ENCODE measurements at regions not wholly inside any gene's neighbourhood (a gene's known extent, or its start where the extent isn't known, plus 50 kb on each side); places are given as distances from the start of the nearest gene placed in this dataset.
"Not testable (repeated sequence)": the region's sequence is repeated elsewhere in the genome, so short reads cannot be mapped to it uniquely, and the experiment has no call there.

- Histone ChIP-seq H3K4me2 (ENCODE audit: extremely low read depth, insufficient read depth, low read length) (no peak overlapping the region), H3K27ac (ENCODE audit: insufficient read depth, low read length) (no peak overlapping the region), H2AFZ (ENCODE audit: low read length) (no peak overlapping the region), H3K4me1 (ENCODE audit: control insufficient read depth, extremely low read depth, insufficient read depth, low read length) (no peaks in the 10 kb centered on the region), H3K27me3 (ENCODE audit: control insufficient read depth, insufficient read depth, low read length) (no peaks in the 10 kb centered on the region), H3K79me2 (ENCODE audit: control insufficient read depth, insufficient read depth, low read length) (no peaks in the 10 kb centered on the region), H3K9ac (ENCODE audit: insufficient read depth, low read length) (no peak overlapping the region), H3K4me3 (replicated peaks in 1 of 4; ENCODE audit: control extremely low read depth in 1 of 4, insufficient read depth in 1 of 4, low read depth in 3 of 4, low read length in 4 of 4) (no peak overlapping the region), H3K9me3 (ENCODE audit: control insufficient read depth, insufficient read depth, low read depth, low read length) (no peaks in the 10 kb centered on the region), H4K20me1 (ENCODE audit: control insufficient read depth, extremely low read depth, insufficient read depth, low read length) (no peaks in the 10 kb centered on the region), H3K36me3 (ENCODE audit: control insufficient read depth, insufficient read depth, low read length) (no peaks in the 10 kb centered on the region)
- TF ChIP-seq EZH2 (IDR thresholded peaks at IDR 0.05; ENCODE audit: low read length, missing control alignments) (no peak), CTCF (conservative IDR thresholded peaks at IDR 0.05 in 1 of 2, IDR thresholded peaks at IDR 0.05 in 1 of 2; ENCODE audit: low read depth in 1 of 2, low read length in 2 of 2) (no peak)
- DNase-seq (ENCODE audit: low read depth in 2 of 2), result no peak
These were observed 52.0 kb downstream of the PRORP start for GRCh38 chr14:35174342-35174741.

GRCh38 chr14:35180179-35180578 is 57.8 kb downstream of the PRORP start:
- no peak overlapping the region for H2AFZ ChIP-seq (ENCODE audit: low read length)
- no peak for TF ChIP-seq CTCF (conservative IDR thresholded peaks at IDR 0.05 in 1 of 2, IDR thresholded peaks at IDR 0.05 in 1 of 2; ENCODE audit: low read depth in 1 of 2, low read length in 2 of 2)
- TF ChIP-seq EZH2 (IDR thresholded peaks at IDR 0.05; ENCODE audit: low read length, missing control alignments), result no peak
- no peaks in the 10 kb centered on the region for H3K27me3 ChIP-seq (ENCODE audit: control insufficient read depth, insufficient read depth, low read length)
- no peak overlapping the region for H3K4me2 ChIP-seq (ENCODE audit: extremely low read depth, insufficient read depth, low read length)
- H3K36me3 ChIP-seq (ENCODE audit: control insufficient read depth, insufficient read depth, low read length), result no peaks in the 10 kb centered on the region
- H3K4me3 ChIP-seq (replicated peaks in 1 of 4; ENCODE audit: control extremely low read depth in 1 of 4, insufficient read depth in 1 of 4, low read depth in 3 of 4, low read length in 4 of 4), result no peak overlapping the region
- no peaks in the 10 kb centered on the region for H3K4me1 ChIP-seq (ENCODE audit: control insufficient read depth, extremely low read depth, insufficient read depth, low read length)
- no peaks in the 10 kb centered on the region for H3K79me2 ChIP-seq (ENCODE audit: control insufficient read depth, insufficient read depth, low read length)
- no peak for DNase-seq (ENCODE audit: low read depth in 2 of 2)
- no peak overlapping the region for H3K27ac ChIP-seq (ENCODE audit: insufficient read depth, low read length)
- no peak overlapping the region for H3K9ac ChIP-seq (ENCODE audit: insufficient read depth, low read length)
- no peaks in the 10 kb centered on the region for H3K9me3 ChIP-seq (ENCODE audit: control insufficient read depth, insufficient read depth, low read depth, low read length)
- H4K20me1 ChIP-seq (ENCODE audit: control insufficient read depth, extremely low read depth, insufficient read depth, low read length), result no peaks in the 10 kb centered on the region

- H3K9ac ChIP-seq (ENCODE audit: insufficient read depth, low read length); H2AFZ ChIP-seq (ENCODE audit: low read length); H3K36me3 ChIP-seq (ENCODE audit: control insufficient read depth, insufficient read depth, low read length); H3K9me3 ChIP-seq (ENCODE audit: control insufficient read depth, insufficient read depth, low read depth, low read length); H3K4me3 ChIP-seq (replicated peaks in 1 of 4; ENCODE audit: control extremely low read depth in 1 of 4, insufficient read depth in 1 of 4, low read depth in 3 of 4, low read length in 4 of 4); H4K20me1 ChIP-seq (ENCODE audit: control insufficient read depth, extremely low read depth, insufficient read depth, low read length); H3K79me2 ChIP-seq (ENCODE audit: control insufficient read depth, insufficient read depth, low read length); H3K4me2 ChIP-seq (ENCODE audit: extremely low read depth, insufficient read depth, low read length); DNase-seq (ENCODE audit: low read depth in 2 of 2); H3K4me1 ChIP-seq (ENCODE audit: control insufficient read depth, extremely low read depth, insufficient read depth, low read length); H3K27me3 ChIP-seq (ENCODE audit: control insufficient read depth, insufficient read depth, low read length); H3K27ac ChIP-seq (ENCODE audit: insufficient read depth, low read length): not testable (repeated sequence)
These were observed 62.5 kb downstream of the PRORP start for GRCh38 chr14:35184891-35185290.

- Histone ChIP-seq H3K4me3 (replicated peaks in 1 of 4; ENCODE audit: control extremely low read depth in 1 of 4, insufficient read depth in 1 of 4, low read depth in 3 of 4, low read length in 4 of 4) (no peak overlapping the region), H3K9ac (ENCODE audit: insufficient read depth, low read length) (no peak overlapping the region), H4K20me1 (ENCODE audit: control insufficient read depth, extremely low read depth, insufficient read depth, low read length) (no peaks in the 10 kb centered on the region), H2AFZ (ENCODE audit: low read length) (no peak overlapping the region), H3K79me2 (ENCODE audit: control insufficient read depth, insufficient read depth, low read length) (no peaks in the 10 kb centered on the region), H3K36me3 (ENCODE audit: control insufficient read depth, insufficient read depth, low read length) (no peaks in the 10 kb centered on the region), H3K27me3 (ENCODE audit: control insufficient read depth, insufficient read depth, low read length) (no peaks in the 10 kb centered on the region), H3K27ac (ENCODE audit: insufficient read depth, low read length) (no peak overlapping the region), H3K4me2 (ENCODE audit: extremely low read depth, insufficient read depth, low read length) (no peak overlapping the region), H3K4me1 (ENCODE audit: control insufficient read depth, extremely low read depth, insufficient read depth, low read length) (no peaks in the 10 kb centered on the region), H3K9me3 (ENCODE audit: control insufficient read depth, insufficient read depth, low read depth, low read length) (no peaks in the 10 kb centered on the region)
- no peak for TF ChIP-seq CTCF (conservative IDR thresholded peaks at IDR 0.05 in 1 of 2, IDR thresholded peaks at IDR 0.05 in 1 of 2; ENCODE audit: low read depth in 1 of 2, low read length in 2 of 2)
- no peak for TF ChIP-seq EZH2 (IDR thresholded peaks at IDR 0.05; ENCODE audit: low read length, missing control alignments)
- DNase-seq (ENCODE audit: low read depth in 2 of 2), result no peak
These were observed 67.1 kb downstream of the PRORP start for GRCh38 chr14:35189422-35189821.
